ENCODE measurements at regions not wholly inside any gene's neighbourhood (a gene's known extent, or its start where the extent isn't known, plus 50 kb on each side); places are given as distances from the start of the nearest gene placed in this dataset.
"Not testable (repeated sequence)": the region's sequence is repeated elsewhere in the genome, so short reads cannot be mapped to it uniquely, and the experiment has no call there.

DNA sequence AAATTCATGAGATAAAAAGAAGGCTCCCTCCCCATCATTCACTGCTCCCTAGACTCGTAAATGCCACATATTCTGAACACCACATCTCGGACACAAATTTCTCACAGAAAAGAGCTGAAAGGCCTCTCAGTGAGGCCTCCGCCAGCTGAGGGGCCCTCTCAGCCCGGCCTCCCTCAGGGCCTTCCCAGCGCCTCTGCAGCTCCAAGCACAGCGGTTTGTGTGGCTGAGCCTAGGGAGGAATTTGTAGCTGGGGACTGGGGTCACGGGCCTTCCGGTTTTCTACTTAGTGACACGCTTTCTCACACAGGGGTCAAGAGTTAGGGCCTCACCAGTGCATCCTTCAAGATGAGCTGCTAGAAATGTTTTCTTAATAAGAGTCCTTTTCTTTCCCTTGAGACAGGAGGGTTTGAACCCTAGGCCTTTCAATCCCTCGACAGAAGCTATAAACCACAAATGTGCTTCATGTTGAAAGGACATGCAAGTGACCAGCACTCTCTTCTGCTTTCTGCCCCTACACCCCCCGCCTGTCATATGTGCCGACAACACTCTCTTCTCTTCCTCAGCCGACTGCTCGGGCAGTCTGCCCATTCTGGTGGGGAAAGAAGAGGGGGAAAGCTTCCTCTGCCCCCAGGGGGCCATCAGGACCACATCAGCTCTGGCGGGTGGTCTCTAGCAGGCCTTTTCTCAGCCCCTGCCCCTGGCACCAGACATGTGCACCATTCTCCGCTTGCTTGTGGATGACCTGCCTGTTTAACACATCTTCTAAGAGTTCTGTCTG lies 104.9 kb downstream of the CHIC2 start:
- no peak for DNase-seq

DNA sequence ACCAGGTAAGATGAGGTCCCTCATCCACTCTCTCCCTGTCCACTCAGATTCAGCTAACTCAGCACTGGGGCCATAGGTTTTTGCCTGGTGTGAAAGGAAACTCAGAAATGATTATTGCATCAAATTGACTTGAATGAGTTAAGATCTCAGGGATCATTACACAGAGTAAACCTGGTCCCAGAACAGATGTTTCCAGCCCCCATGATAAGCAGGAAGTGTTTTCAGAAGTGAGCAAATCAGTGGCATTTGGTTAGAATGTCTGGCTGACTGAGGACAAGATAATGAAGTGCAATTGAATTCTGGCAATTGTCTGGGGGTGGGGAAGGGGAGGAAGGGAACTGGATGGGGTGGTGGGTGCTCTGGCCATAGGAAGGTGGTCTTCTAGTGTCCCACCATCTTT lies 108.0 kb downstream of the CHIC2 start:
- no peak for DNase-seq

DNA sequence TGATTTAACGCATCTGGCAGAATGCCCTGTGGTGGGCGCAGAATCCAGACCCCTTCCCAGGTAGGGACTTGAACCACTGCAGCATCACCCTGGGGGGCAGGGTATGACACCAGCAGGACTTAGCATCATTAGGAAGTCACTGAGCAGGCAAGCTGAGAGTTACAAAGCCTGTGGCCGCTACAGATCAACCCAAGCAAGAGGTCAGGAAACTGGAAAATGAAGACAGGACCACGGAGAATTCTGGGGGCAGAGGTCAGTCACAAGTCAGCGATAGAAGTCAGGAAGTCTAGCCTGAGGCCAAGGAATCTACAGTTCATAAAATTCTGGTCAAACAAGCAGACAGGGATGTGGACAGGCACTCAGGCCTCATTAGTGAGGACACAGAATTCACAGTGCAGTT lies 108.4 kb downstream of the CHIC2 start:
- DNase-seq: no peak

DNA sequence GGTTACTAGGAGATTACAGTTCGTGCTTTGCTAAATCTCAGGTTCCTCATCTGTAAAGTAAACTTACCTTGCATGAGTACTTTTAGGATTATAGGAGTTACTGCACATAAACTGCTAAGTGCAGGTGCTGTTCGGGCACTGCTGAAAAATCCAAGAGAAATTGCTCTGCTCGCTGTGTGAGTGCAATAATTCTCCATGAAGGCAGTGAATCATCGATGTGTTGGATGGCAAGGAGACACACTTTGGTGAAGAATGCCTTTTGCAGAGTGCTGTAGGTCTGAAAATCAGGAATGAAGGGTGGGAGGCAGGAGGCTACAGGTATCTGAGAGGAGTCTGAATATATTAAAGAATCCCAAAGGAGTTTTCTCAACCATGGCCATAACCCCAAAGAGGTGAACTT lies 113.0 kb downstream of the CHIC2 start:
- DNase-seq: no peak

DNA sequence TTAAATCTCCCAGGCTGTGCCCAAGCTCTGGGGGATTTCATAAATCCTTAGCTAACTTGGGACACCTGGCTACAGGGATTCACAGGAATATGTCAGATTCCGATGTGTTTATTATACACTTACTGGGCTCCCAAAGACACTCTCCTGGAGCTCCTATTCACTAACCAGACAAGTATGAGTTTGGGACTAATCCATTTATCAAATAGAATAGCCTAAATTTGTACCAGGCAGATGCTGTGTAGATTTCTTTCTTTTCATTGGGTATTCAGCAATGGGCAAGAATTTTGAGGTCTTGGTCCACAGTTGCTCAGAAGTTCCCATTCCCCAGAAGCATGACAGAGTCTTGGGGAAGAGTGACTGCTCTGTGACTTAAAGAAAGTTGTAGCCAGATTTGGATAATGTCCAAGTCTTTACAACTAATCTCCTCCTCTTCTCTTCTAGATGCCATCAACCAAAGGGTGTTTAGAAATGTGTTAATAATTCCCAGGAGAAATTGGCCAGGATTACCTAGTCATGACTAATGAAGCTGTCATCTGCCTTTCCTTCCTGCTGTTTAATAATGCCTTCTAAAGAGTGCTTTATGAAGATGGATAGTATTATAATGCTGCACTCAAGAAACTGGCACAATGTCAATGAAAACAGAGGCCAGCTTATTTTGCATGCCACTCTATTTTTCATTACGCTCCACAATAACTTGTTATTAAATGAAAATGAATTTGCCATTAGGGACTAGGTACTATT lies 120.9 kb downstream of the CHIC2 start:
- no peak for DNase-seq

DNA sequence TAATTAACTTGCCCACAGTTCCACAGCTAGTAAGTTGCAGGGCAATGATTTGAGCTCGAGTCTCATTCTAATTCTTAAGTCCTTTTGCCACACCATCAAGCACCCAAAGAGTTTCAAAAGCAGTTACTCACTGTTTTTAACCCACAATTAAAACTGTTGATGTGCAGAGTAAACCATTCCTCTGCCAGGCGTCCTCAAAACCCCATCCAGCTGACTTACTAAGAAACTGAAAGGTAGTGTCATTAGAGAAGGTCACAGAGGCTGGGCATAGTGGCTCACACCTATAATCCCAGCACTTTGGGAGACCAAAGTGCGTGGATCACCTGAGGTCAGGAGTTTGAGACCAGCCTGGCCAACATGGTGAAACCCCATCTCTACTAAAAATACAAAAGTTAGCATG lies 121.7 kb downstream of the CHIC2 start:
- DNase-seq: no peak

DNA sequence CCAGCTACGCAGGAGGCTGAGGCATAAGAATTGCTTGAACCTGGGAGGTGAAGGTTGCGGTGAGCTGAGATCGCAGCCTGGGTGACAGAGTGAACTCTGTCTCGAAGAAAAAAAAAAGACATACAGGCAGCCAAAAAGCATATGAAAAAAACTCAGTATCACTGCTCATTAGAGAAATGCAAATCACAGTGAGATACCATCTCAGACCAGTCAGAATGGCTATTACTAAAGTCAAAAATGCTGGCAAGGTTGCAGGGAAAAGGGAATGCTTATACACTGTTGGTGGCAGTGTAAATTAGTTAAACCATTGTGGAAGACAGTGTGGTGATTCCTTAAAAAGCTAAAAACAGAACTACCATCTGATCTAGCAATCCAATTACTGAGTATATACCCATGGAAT lies 123.1 kb downstream of the CHIC2 start:
- no peak for DNase-seq

DNA sequence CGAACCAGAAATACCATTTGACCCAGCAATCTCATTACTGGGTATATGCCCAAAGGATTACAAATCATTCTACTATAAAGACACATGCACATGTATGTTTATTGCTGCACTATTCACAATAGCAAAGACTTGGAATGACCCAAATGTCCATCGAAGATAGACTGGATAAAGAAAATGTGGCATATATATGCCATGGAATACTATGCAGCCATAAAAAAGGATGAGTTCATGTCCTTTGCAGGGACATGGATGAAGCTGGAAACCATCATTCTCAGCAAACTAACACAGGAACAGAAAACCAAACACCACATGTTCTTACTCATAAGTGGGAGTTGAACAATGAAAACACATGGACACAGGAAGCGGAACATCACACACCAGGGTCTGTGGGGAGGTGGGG lies 124.5 kb downstream of the CHIC2 start:
- not testable (repeated sequence) for DNase-seq

DNA sequence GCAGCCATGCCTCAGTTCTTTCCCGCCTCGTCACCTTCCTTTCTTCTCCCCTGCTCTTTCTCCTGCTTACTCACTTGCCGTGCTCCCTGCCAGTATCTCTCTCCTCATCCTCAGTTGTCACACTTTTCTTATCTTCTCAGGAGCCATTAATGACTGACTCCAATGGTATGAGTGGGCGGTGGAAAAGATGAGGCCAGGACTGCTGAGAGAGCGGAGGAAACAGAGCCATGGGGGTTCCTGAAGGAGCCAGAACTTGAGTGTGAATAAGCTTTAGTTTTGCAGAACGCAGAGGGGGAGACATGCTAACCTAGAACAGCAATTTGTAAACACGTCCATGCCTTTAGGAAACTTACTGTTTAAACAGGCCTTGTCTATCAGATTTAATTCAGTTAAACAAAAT lies 126.5 kb downstream of the CHIC2 start:
- DNase-seq: no peak

DNA sequence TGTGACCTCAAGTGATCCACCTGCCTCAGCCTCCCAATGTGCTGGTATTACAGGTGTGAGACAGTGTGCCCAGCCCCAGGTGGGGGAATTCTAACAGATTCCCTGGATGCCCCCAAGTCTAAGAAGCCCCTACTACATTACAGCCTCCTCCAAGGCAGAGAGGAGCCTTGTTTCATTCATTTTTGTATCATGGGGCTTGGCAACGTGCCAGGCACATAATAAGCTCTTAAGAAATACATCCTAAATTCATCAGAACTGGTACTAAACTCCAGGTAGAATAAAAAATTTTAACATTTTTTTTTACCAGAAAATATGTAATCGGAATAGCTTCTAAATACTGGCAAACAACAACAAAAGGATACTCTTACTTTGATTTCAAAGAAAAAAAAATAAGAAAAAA lies 127.1 kb downstream of the CHIC2 start:
- DNase-seq: no peak

DNA sequence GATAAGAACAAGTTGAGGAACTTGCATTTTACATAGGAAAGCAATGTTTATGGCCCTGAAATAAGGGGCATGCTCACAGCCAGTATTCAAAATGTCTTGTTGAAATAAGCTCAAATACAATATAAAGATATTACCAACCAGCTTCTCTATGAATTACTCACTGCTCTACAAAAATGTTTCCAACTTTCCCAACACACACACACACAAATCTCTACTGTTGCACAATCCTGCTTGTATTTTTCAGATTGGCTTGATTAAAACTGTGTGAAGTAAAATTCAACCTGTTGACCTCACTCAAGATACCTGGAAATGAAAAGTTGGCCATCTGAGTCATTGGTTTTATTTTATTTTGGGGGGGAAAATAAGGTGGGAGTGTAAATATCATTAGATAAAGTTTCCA lies 128.6 kb downstream of the CHIC2 start:
- DNase-seq: no peak

DNA sequence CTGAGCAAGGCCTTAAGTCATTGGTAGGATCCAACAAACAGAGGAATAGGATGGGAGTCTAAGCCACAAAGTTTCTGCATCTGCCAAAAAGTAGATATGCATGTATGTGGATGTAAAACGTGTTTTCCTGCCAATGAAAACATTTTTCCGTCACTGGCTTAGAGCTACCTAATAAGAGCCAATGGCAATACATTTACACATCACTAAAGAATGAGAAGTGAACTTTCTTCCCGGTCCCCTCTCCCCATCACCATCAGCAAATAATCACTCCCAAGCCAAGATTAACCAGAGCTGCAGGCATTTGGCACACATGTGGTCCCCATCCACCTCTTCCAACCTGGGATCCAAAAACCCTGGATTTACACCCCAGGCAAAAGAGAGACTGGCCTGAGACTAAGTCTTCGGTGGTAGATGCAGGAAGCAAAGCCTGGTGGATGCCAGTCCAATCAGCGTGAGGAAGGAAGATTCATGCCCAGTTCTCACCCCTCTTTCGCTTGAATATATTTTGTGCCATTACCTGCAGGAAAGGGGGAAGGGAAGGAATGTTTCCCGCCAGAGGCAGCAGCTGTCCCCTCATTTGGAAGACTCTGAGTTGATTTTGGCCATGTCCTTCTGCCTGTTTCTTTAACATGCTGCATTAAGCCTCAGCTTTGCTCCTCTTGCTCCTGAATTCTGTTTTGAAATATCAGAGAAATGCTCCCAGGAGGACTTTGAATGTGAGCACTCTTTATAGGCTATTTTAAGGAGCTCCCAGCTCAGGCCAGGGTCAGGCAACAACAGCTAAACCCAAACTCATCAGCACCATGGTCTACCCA lies 131.4 kb downstream of the CHIC2 start:
- peak; percentile 83 for DNase-seq

DNA sequence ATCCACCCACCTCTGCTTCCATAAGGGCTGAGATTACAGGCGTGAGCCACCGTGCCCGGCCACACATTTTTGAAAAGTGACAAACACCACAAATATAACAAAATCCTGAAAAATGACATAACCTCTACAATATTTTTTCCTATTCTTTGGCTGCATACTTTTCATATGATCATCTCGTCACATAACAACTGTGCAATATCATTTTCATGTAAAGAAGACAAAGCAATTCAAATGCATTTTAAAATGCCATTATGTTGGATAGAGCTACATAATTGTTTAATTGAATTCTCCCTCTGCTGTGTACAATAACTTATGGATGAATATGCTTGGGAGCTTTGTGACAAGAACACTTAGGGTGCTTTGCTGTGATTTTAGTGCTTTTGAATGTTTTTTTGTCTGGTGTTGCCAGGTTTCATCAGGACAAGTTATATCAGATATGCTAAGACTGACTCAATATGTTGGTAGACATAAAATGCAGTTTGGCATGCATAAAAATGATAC lies 132.9 kb downstream of the CHIC2 start:
- no peak for DNase-seq

DNA sequence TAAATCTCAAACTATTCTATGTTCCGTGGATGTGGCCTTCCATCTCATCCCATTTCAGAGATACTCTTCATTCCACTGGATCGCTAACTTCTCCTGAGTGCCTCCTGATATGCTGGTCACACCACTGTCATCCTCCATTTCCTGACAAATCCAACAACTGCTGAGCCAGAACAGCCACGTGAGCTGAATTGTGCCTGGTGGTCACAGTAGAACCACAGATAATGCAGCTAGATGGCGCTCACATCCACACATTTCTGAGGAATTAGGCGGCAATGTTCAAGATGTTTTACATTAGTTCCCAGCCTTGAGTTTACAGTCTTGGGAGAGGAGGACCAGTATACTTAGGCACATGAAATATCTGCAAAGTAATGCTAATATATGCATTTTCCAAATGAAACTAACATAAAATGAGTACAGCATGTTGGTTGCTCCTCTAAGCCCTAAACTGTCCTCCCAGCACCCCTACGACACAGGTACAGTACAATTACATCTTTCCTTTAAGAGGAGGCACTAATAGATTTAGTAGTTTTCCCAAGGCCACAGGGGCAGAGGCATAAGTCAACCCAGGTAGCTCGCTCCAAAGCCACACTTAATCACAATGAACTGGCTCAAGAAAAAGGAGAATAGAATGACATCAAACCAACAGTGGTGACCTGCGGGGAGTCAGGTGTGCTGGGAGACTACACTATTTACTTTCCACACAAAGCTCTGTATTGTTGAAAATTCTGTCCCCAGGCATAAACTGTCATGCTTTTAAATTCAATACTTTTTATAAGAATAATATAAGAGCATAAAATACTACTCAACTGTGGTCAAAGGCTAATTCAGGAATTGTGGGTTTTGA lies 134.2 kb downstream of the CHIC2 start:
- DNase-seq: peak; percentile 83

DNA sequence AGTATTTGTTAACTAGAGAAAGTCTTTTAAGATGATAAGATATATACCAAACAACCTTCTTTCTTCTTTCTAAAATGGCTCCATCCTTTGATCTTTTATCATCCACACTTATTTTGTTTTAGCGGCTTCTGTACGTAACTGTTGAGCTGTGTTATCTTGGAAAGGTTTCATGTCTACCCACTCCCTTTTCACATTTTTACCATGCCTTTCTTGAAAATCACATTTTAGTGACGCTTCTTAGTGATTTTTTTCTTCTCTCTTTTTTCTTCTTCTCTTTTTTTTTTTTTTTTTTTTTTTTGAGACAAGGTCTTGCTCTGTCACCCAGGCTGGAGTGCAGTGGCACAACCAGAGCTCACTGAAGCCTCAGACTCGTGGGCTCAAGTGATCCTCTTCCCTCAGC lies 135.1 kb downstream of the CHIC2 start:
- DNase-seq: no peak

DNA sequence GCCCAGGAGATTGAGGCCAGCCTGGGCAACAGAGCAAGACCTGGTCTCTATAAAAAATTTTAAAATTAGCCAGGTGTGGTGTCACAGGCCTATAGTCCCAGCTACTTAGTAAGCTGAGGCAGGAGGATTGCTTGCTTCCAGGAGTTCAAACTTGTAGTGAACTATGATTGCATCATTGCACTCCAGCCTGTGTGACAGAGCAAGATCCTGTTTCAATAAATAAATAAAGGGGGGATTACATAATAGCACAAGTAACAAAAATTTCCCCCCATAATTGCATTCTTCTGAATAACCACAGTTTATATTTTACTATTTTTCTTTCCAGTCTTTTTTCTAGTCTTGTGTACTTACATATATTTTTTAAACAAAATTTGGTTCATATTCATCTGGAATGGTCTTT lies 135.6 kb downstream of the CHIC2 start:
- DNase-seq: no peak

DNA sequence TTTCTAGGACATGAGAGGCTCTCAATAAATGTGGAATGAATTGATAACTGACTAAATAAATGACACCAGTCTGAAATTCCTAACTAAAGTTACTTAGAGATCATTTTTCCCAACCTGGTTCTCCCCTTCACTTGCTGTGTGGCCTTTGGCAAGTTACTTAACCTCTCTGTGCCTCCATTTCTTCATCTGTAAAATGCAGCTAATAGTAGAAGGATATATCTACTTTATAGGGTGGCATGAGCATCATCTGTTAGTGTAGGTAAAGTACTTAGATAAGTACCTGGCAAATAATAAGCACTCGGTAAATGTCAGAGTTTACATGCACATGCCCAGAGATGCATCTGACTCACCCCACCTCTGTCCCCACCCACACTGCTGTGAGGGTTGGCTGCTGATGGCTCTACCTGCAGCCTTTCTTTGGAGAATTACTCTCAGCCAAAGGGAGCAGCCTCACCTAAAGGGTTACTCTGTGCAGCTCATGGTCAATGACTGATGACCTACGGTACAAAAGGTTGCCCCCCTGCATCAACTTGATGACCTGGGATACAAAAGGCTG lies 139.3 kb downstream of the CHIC2 start:
- no peak for DNase-seq

DNA sequence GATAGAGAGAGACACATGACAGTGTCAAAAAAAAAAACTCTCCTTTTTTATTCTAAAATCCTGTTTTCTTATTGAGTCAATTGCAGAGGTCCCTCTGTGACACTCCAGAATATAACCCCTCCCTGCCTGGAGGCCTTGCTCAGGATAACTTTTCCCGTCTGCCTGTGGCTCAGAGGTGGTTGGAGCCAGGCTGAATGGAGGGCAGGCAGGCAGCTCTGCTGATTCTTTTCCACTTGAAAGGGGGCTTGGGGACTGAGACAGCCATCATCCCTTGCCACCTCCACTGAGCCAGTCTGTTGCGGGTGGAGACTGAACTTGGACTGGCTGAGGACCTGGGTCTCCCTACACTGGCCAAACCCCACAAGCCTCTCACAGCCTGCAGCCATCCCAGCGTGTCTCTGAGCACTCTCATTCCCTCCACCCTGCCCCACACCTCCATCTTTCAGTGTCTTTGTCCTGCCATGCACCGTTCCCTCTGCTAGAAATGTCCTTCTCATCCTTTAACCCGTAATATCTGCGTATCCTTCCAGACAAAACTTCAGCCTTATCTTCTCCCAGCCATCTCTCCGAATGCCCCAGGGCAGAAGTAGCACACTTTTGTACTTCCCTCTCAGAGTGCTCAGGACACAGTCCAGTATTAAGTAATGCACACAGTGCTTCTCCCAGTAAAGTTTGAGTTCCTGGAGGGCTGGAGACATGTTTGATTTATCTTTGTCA lies 139.9 kb downstream of the CHIC2 start:
- DNase-seq: no peak

DNA sequence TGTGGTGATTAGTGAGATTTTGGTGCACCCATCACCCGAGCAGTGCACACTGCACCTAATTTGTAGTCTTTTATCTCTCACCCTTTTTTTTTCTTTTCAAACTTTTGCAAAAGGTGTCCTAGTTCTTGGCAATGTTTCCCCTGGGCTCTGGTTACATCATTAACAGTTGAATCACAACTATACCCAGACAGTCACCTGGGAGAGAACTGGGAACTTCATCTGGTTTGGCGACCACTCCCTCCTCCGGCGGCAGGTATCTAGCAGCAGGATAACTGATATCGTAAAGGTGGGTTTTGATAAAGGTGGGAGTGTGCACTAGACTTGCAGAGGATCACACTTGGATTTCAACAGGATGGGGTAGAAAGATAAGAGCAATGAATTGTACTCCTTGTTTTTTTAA lies 140.5 kb downstream of the CHIC2 start:
- DNase-seq: no peak

DNA sequence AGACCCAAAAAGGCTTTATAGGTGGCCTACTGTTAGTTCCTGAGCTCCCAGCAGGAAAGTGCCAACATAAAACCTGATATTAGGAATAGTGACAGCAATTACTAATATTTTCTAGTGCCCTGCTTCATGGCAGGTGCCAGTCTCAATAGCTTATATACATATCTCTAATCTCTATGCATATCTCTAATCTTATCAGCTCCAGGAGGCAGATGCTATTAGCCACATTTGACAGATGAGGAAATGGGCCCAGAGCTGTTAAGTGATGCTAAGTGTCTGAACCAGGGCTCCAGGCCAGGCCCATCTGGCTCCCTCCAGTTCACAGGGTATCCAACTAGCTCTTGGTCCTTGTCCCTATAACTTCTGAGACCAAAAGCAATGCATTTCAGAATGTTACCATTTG lies 142.5 kb downstream of the CHIC2 start:
- no peak for DNase-seq

DNA sequence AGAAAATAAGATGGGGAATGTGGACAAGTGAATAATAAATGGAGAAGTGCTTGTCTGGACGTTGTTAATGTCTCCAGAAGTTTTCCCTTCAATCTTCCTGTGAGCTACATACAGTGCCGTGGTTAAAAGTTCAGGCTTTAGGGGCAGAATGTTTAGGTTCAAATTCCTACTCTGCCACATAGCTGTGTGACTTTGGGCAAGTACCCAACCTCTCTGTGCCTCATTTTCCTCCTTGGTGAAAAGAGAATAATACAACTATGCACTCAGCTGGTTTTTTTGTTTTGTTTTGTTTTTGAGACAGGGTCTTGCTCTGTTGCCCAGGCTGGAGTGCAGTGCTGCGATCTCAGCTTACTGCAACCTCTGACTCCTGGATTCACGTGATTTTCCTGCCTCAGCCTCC lies 143.5 kb downstream of the CHIC2 start:
- DNase-seq: no peak

DNA sequence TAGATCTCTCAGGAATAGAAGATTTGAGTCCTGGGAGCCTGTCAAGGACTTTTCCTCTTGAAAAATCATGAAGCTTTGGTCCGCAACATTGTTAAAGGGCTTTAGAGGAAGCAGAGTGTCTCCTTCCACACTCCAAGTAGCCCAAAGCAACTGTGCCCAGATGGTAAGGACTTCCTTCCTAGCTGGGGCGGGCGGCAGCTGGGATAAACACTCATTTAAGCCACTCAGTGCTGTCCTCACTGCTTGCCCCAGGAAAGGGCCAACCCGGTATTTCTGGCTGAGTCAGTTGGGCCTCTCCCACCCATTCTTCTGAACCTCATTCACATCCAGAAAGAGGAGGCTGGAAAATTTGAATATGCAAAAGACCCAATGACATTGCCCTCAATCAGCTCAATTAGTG lies 144.3 kb downstream of the CHIC2 start:
- no peak for DNase-seq

Data from left hindlimb (tissue), 1 donor.